NT2/D1 (cell line): ENCODE measurements at regions not wholly inside any gene's neighbourhood (a gene's known extent, or its start where the extent isn't known, plus 50 kb on each side); places are given as distances from the start of the nearest gene placed in this dataset.

Experiments
- DNase-seq: peaks from one replicate; pipeline ENCODE4 v3.0.0-alpha.2; 2011; ENCODE audit warnings: low read depth, low spot score
- H3K27me3 ChIP-seq: 2 replicates; pipeline ENCODE4 v1.6.0; 2011; ENCODE audit warnings: mild to moderate bottlenecking; ENCODE audit not compliant: insufficient read length, insufficient read depth
- H3K36me3 ChIP-seq: 2 replicates; pipeline ENCODE4 v1.6.1; 2011; ENCODE audit warnings: mild to moderate bottlenecking, low read length, mixed read lengths; ENCODE audit not compliant: insufficient read depth, insufficient read length
- H3K4me1 ChIP-seq: 2 replicates; pipeline ENCODE4 v1.5.1; 2011; ENCODE audit not compliant: insufficient read depth, insufficient read length
- H3K4me3 ChIP-seq: 2 replicates; pipeline ENCODE4 v1.5.1; 2011; ENCODE audit warnings: low read depth; ENCODE audit not compliant: insufficient read length
- H3K9ac ChIP-seq: 2 replicates; pipeline ENCODE4 v1.6.0; 2011; ENCODE audit warnings: low read depth; ENCODE audit not compliant: insufficient read length
- H3K9me3 ChIP-seq: 2 replicates; pipeline ENCODE4 v1.5.1; 2011; ENCODE audit warnings: mild to moderate bottlenecking, low read length; ENCODE audit not compliant: insufficient read depth
- SUZ12 ChIP-seq: IDR thresholded peaks from 2 replicates; pipeline ENCODE4 v1.6.1; 2011; ENCODE audit not compliant: insufficient read length, insufficient read depth; ENCODE audit errors: extremely low read depth
- YY1 ChIP-seq: IDR thresholded peaks from 2 replicates; pipeline ENCODE4 v1.6.1; 2011; ENCODE audit not compliant: insufficient read length, insufficient read depth
- ZNF274 ChIP-seq: IDR thresholded peaks from 2 replicates; pipeline ENCODE4 v1.6.1; 2011; ENCODE audit warnings: mild to moderate bottlenecking, low read depth, low read length

GRCh38 chr16:63080746-63081145, 1044.5 kb upstream of the CDH8 start:
- no peak for DNase-seq
- no peaks in the 10 kb centered on the region for H3K36me3 ChIP-seq
- H3K4me3 ChIP-seq, result no peak overlapping the region
- no peaks in the 10 kb centered on the region for H3K4me1 ChIP-seq
- no peak overlapping the region for H3K9ac ChIP-seq
- TF ChIP-seq YY1 (no peak), ZNF274 (no peak), SUZ12 (no peak)
- no peaks in the 10 kb centered on the region for H3K27me3 ChIP-seq
- H3K9me3 ChIP-seq, result no peaks in the 10 kb centered on the region

- DNase-seq, result no peak
- no peak for TF ChIP-seq SUZ12
- no peak for TF ChIP-seq ZNF274
- TF ChIP-seq YY1, result no peak
- H3K9me3 ChIP-seq, result no peaks in the 10 kb centered on the region
- H3K36me3 ChIP-seq, result no peaks in the 10 kb centered on the region
- H3K27me3 ChIP-seq, result no peaks in the 10 kb centered on the region
- no peak overlapping the region for H3K4me3 ChIP-seq
- no peak overlapping the region for H3K9ac ChIP-seq
- H3K4me1 ChIP-seq, result no peaks in the 10 kb centered on the region
Measured at GRCh38 chr16:63069047-63069446, 1032.8 kb upstream of the CDH8 start.

DNA sequence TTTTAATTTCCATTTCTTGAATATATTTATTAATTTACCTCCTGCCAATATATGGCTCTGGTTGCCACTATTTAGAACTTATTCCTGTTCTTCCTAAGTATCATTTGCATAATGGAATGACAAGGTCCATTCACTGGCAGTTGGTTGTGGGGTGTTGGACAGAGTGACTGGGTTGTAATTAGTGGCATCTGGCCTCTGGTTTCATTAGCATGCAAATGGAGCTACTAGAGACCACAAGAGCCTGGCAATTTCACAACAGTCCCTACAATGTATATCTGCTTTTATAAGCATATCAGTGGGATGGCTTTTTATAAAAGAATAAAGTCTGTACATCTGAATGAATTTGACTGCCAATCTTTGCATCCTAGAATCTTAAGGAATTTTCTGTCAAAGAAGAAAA, 1030.9 kb upstream of the CDH8 start:
- no peaks in the 10 kb centered on the region for H3K27me3 ChIP-seq

DNA sequence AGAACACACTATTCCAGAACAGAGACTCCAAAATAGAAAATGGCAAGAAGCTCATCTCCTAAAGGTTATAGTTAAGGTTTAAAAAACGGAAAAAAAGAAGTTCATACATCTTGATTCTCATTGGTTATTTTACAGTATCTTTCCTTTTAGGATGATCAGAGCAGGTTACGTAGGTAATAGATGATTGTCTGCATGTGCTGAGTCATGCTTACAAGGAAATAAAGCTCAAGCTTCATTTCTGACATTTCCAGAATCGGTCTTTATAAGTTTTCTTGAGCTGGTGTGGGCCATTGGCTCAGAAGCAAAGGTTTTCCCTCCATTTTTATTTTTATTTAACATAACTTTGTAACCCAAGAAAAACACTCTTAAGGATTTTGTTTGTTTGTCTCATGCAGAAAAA, 1030.3 kb upstream of the CDH8 start:
- TF ChIP-seq ZNF274, result no peak
- no peak for TF ChIP-seq SUZ12
- no peak for TF ChIP-seq YY1
- no peaks in the 10 kb centered on the region for H3K9me3 ChIP-seq
- no peak for DNase-seq
- no peak overlapping the region for H3K9ac ChIP-seq
- no peak overlapping the region for H3K4me3 ChIP-seq
- no peaks in the 10 kb centered on the region for H3K27me3 ChIP-seq
- H3K4me1 ChIP-seq, result no peaks in the 10 kb centered on the region
- no peaks in the 10 kb centered on the region for H3K36me3 ChIP-seq

More for the DNA sequence above, 1030.9 kb upstream of the CDH8 start:
- no peak overlapping the region for H3K4me3 ChIP-seq
- H3K9me3 ChIP-seq, result no peaks in the 10 kb centered on the region
- no peaks in the 10 kb centered on the region for H3K4me1 ChIP-seq
- H3K36me3 ChIP-seq, result no peaks in the 10 kb centered on the region
- no peak for TF ChIP-seq YY1
- TF ChIP-seq SUZ12, result no peak
- TF ChIP-seq ZNF274, result no peak
- H3K9ac ChIP-seq, result no peak overlapping the region
- peak; percentile 11 for DNase-seq

DNA sequence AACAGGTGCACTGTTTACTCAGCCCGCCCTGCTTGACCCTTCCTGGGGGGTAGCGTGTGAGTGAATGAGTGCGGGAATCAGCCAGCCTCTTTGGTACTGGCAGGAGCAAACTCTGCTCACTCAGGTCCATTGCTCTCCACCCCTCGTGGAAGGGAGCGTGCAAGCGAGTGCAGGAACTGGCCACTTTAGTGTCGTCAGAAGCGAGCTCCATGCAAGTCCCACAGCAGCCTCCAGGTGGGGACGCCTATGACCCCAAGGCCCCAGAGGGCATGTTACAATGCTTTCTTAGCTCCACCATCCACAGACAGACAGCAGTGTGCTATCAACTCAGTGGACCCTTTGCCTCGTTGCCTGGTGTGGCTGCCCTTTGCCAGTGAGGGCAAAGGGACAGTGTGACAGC, 1025.1 kb upstream of the CDH8 start:
- no peak for DNase-seq
- H3K9ac ChIP-seq, result no peak overlapping the region
- H3K27me3 ChIP-seq, result no peaks in the 10 kb centered on the region
- no peaks in the 10 kb centered on the region for H3K36me3 ChIP-seq
- H3K9me3 ChIP-seq, result no peaks in the 10 kb centered on the region
- no peak overlapping the region for H3K4me3 ChIP-seq
- no peak for TF ChIP-seq YY1
- TF ChIP-seq ZNF274, result no peak
- TF ChIP-seq SUZ12, result no peak
- H3K4me1 ChIP-seq, result no peaks in the 10 kb centered on the region

- Histone ChIP-seq H3K4me3 (no peak overlapping the region), H3K9me3 (no peaks in the 10 kb centered on the region), H3K27me3 (no peaks in the 10 kb centered on the region), H3K36me3 (no peaks in the 10 kb centered on the region), H3K4me1 (no peaks in the 10 kb centered on the region), H3K9ac (no peak overlapping the region)
- DNase-seq, result no peak
- no peak for TF ChIP-seq ZNF274
- TF ChIP-seq YY1, result no peak
Measured at GRCh38 chr16:63059676-63060075, 1023.4 kb upstream of the CDH8 start.

GRCh38 chr16:63057341-63057740, 1021.1 kb upstream of the CDH8 start:
- Histone ChIP-seq H3K9ac (no peak overlapping the region), H3K36me3 (no peaks in the 10 kb centered on the region), H3K9me3 (no peaks in the 10 kb centered on the region), H3K4me1 (no peaks in the 10 kb centered on the region), H3K27me3 (no peaks in the 10 kb centered on the region), H3K4me3 (no peak overlapping the region)
- DNase-seq, result no peak
- no peak for TF ChIP-seq SUZ12
- TF ChIP-seq ZNF274, result no peak
- TF ChIP-seq YY1, result no peak

DNA sequence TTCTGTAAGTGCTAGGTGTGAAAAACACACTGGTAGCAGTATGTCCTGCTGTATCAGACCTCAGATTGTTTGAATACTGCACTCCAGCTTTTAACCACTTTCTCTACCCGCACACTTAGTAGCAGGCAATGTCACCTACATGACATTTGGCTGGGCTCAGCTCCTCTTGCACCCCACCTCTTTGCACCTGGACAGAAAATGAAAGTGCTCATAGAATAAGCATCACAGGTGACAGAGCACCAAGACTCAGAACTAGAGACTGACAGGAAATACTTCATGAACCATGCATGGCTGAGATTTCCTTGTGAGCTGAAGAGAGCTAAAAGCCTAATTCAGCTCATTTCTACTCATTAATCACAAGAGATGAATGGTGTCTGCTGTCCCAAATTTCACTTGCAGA, 1014.2 kb upstream of the CDH8 start:
- DNase-seq, result no peak
- Histone ChIP-seq H3K9ac (no peak overlapping the region), H3K36me3 (no peaks in the 10 kb centered on the region), H3K9me3 (no peaks in the 10 kb centered on the region), H3K4me3 (no peak overlapping the region), H3K27me3 (no peaks in the 10 kb centered on the region), H3K4me1 (no peaks in the 10 kb centered on the region)
- TF ChIP-seq SUZ12 (no peak), ZNF274 (no peak), YY1 (no peak)
